NCI-H2171 (cell line): ENCODE measurements at regions not wholly inside any gene's neighbourhood (a gene's known extent, or its start where the extent isn't known, plus 50 kb on each side); places are given as distances from the start of the nearest gene placed in this dataset.

ENCODE experiments used
- DNase-seq: peaks from one replicate; lab custom pipeline; 2025; lab: John Stamatoyannopoulos, UW

DNA sequence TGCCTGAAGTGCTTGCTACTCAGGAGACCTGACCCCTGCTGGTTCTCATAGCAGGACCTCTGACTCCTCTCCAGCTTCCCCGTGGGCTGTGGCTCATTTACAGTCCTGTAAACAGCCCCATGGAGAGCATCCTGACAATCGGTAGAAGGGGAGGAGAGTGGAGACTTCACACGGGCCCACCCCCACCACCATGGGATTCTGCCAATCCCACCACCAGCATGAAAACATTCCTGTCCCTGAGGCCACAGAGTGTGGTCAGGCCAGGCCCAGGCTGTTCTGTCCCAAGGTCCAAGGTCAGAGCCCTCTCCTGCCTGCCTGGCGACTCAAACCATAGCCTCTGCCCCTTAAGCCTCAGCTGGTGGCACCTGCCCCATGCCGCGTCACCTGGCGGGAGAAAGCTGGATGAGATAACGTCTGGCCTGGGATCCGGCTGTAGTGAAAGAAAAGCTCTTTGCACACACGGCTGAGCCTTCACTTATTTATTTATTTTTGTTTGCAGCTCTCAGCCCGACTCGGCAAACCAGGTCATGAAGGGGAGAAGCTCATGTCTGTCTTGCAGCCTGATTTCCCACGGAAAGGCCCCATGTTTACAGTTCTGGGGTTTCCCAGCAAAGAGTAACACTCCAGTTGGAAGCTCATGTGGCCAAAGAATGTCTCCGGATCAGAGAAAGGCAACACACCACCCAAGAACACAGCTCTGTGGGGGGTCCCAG, 293.6 kb upstream of the ZMIZ1 start:
- DNase-seq = no peak

DNA sequence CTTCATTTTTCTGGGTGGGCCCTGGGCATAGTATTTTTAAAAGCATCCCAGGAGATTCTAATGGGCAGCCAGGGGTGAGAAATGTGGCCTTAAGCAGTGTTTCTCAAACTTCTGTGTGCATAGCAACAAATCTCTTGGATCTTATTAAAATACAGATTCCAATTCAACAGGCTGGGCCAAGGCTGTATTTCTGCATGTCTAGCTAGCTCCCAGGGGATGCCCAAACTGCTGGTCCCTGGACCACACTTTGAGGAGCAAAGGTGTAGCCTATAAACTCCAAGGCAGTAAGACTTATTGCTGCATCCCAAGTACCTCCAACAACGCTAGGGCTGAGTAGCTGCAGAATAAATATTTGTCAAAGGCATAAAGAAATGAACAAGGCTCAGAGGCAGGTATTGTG, 292.9 kb upstream of the ZMIZ1 start:
- no peak for DNase-seq

DNA sequence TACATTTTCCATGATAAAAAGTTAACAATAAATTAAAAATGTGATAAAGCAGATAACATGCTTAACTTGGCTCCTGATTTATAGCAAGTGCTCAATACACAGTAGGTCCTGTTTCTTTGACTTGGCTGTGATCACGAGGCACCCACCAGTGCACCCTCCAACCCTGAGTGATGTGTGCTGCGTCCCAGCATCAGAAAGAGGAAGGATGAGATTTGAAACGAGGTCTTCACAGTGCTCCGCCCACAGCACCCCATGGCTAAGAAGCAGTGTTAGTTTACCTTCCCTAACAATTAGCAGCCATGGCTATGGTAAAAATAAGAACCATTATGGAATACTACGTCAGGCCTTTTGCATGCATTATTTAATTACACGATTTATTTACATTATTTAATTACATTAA, 292.0 kb upstream of the ZMIZ1 start:
- DNase-seq = no peak

DNA sequence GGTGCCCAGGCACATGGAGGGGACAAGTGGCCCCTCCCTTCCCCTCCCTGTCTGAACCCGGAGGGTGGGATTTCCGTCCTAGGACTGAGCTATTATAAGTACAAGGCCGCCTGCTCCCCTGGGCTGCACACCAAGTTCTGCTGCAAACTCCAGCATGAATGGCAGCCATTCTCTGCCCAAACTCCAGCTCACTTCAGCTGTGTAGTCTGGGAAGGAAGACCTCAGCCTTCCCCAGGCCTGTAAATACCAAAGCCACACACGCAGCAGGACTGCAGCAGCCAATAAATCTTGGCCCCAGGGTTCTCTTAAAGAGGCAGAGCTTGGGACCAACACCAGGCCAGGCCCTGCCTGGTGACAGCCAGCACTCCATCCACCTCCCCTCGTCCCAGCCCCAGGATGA, 291.3 kb upstream of the ZMIZ1 start:
- no peak for DNase-seq

DNA sequence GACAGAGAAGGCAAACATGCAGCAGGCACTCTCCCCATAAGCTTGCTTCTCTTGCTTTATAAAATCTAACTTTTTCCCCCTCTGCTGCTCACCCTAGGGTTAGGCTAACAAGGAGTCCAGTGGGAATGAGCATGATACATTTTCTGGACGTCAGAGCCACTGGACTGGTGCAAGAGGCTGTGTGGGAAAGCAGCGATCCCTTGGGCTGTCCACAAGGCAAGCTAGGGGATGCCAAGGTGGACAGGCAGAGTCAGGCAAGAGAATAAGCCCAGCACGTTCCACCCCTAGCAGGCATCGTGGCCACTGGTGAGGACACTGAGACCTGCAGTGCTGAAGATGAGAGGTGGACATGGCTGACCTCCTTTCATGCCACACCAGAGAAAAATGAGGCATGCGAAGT, 290.9 kb upstream of the ZMIZ1 start:
- DNase-seq = no peak

DNA sequence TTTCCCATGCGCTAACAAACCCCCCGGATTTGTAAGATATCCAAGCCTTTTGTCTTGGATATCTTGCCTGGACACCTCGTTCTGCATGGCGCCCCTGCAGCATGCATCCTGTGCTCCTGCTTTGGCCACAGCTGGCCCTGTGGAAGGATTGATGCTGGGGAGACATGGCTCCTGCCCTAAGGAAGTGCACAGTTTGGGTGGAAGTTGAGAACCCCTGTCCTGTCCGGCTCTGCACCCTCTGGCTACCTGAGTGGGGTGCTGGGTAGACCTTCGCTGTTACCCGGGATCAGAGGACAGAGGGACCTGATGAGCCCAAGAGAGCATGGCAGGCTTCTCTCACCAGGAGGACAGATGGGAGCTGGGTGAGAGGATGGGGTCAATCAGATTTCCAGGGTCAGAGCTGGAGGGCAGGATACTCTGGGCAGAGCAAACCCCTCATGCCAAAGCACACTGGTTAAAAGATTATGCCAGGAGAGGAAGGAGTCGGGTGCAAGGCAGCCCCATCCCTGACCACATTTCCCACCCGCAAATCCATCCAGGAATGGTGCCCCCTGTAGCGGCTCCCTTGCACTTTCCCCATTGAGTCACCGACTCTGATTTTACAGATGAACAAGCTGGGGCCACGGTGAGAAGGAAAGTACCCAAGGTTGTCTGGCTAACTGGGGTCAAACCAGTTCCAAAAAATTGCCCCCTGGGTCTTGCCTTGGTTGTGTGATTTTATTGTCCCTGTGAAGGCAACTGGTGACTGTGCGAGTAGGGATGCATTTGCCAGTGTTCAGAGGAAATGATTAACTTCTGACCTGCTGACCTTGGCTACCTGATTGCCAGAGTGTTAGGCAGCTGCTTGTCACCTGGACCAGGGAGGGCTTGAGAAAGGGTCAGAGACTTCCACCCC, 290.1 kb upstream of the ZMIZ1 start:
- no peak for DNase-seq

DNA sequence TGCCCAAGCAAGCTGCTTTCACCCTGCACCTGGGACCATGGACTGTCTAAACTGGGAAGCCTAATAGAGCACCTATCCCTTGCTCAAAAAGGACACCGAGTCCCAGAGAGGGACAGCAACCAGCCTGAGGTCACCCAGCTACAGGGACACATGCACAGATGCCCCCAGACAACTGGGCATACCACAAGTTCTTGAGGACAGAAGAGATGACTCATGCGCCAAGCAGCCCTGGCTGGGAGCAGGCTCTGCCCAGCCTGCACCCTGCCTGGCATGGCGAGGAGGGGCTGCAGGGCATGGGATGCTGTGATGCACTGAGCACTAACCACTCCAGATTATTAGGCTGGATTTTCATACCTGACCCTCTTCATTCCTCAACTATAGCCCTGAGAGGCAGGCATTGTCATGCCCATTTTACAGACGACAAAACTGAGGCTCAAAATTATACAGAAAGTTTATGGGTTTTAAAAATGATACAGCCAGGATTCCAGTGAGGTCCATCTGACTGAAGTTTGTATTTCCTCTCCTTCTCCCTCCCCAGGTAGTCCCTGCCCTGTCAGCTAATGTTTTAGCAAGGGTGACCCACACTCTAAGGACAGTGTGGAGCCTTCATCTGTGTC, 289.3 kb upstream of the ZMIZ1 start:
- no peak for DNase-seq

DNA sequence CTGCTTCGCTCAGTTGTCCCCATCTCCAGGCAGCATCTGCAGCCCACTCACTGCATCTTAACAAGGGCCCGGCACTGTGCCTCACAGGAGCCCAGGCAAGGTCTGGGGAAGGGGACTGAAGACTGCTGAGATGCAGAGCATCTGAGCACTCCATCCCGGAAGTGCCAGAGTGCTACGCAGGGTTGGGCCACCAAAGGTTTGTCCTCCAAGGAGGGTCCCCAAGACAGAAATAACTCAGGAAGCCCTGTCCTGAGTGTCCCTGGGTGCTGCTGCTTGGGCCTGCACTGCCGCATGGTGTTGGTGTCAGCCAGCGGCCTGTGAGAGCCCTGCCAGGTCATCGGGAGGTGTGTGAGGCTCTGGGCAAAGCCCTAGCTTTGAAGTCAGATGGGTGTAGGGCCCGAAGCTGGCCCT, 288.2 kb upstream of the ZMIZ1 start:
- no peak for DNase-seq

DNA sequence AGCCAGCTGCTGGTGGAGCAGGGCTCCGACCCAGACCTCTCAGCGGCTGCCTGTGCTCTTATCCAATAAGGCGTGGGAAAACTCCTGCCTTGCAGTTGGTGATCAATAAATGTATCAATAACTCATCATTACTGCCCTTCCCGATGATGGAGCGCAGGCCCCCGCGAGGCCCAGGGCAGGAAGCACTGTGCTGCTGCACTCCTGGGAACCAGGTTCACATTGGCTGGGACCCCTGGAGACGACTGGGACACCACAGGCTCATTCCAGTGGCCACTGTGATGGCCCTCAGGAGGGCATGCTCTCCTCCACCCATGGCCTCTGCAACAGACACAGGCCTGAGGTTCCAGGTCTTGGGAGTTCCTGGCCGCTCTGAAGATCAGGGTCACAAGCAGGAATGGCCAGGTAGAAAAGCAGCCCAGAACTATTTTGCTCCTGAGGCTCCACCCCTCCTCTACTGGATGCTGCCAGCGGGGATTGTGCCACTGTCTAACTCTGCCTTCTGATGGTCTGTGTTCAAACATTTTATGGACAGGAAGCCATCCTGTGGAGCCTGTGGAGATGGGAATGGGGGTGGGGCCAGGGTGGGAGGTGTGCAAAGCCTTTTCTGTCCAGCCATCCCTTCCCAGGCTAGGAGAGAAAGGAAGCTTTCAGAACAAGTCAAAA, 287.4 kb upstream of the ZMIZ1 start:
- no peak for DNase-seq

DNA sequence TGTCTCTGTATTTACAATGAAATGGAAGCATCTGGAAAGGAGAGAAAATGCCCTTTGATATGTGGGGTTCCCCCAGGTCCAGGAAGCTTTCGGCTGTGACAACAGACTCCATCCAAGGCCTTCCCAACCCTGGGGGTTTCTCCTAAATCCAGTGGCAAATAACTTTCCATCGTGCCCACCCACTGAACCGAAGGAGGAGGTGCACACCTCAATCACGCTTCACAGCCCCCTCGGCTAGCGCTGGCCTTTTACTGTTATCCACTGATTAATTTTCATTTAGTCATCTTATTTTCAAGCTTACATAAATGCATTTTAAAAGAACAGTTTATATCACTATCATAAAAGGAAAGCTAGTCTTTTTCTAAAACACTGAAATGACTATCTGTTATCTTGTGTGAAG, 286.8 kb upstream of the ZMIZ1 start:
- no peak for DNase-seq

DNA sequence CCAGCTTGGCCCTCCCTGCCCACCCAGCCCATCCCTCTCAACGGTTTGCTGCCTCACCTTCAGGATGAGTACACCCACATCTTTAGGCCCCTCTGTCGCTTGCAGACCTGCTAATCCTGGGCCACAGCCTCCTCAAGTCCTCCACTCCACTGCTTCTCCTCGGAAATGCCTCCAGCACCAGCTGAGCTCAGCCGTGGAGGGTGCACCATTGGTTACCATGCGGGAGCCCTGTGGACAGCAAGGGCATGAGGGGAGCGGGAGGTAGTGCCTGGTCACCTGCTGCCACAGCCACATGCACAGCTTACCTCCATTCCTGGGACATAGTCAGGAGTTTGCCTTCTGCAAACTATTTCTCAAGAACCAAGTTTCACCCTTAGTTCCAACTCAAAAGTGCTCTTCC, 286.3 kb upstream of the ZMIZ1 start:
- DNase-seq = no peak

DNA sequence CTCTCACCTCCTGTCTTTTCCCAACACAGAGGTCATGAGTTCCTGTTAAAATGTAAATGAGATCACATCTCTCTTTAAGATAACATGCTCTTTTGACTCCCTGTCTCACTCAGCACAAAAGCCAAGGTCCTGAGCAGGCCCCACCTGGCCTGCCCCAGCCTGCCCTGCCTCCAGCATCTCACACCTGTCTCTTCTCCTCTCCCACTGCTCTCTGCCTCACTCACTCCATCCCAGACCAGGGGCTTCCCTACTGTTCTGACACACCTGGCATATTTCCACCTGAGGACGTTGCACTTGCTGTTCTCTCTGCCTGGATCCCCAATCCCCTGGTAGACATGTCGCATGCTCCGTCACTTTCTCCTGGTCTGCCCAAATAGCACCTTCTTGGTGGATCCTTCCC, 285.0 kb upstream of the ZMIZ1 start:
- no peak for DNase-seq

DNA sequence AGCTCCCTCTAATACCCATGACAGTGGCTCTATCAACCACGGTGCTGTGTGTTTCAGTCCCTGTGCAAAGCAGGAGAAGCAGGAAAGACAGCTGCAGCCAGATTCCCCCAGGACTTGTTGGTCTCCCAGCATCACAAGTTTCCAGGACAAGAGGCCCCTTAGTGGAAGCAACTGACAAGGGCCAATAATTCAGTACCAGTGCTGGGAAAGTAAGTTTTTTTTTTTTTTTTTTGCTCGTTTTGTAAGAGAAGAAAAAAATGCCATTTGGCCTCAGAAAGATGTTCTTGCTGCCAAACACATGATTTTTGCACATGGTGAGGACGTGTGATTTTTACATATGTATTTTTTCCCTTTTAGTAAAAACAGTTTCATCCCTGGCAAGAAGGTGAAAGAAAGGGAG, 284.2 kb upstream of the ZMIZ1 start:
- DNase-seq = no peak

DNA sequence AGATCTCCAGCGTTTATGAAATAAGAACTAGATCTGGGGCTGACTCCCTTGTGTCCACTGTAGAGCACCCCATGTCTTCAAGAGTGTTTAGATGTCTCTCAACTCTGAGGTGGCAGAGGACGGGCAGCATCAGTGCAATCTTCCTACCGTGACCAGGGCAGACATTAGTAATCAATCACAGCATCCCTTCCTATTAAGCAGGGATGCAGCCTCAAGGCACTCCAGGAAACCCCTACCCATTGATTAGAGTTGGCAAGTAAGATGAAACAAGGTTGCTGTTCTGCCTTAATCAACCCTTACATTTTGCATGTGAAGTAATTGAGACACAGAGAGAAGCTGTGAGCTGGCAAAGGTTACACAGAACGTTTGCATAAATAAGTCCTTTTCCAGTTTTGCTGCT, 283.7 kb upstream of the ZMIZ1 start:
- DNase-seq = no peak

DNA sequence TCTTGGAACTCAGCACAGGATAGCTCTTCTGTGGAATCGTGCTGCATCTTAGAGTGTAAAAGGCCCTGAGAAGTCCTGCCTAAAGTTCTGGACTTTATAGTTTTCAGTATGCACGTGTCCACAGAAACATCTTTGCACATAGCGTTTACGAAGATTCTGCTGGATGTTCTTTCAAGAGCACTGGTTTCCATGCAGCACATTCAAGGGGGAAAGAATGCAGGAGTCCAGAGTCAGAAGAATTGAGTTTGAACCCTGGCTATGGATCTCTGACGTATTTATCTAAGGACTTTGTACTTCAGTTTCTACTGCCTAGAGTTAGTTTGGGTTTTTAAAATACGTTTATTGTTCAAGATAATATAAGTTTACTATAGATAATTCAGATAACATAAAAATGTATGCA, 282.8 kb upstream of the ZMIZ1 start:
- DNase-seq = no peak

DNA sequence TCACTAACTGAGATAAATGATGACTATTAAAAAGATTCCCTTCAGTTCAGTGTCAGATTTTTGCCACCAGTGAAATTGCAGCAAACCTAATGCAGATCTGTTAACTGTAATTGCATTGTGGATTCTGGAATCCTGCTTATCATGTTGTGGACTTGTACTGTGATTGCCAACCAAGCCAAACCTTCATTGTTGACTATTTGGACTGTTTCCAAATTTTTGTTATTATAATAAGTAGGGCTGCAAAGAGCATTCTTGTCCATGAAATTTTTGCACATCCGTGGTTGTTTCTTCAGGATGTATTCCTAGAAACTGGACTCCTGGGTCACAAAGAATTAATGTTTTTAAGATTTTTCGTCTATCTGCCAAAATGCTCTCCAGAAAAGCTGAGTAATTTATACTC, 281.6 kb upstream of the ZMIZ1 start:
- no peak for DNase-seq

DNA sequence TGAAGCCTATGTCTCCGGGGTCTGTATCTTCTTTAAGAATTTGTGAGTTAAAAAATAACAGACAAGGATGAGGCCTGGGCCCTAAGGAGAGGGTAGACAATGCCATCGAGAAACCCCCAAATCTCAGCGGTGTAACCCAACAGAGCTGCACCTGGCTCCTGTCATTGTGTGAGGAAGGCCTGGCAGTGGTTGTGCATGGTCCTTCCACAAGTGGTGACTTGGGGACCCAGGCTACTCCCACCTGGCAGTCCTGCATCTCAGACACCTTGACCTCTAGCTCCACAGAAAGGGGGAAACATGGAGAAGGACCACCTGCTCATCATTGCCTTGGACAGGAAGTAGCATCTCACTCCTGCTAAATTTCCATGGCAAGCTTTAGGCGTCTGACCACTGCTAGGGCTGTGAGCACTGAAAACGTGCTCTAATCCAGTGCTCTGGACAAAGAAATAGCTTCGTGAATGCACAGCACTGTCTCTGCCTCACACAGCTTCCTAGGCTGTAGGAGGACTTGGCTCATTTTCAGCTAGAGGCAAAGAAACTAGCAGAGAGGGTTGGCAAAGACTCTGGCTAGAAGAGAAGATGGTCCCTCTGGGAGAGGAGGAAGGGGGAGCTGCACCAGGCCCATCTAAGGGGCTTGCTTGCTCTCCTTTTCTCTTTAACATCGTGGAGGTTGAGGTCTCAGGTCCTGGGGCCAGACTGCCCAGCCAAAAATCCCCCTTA, 273.9 kb upstream of the ZMIZ1 start:
- no peak for DNase-seq

DNA sequence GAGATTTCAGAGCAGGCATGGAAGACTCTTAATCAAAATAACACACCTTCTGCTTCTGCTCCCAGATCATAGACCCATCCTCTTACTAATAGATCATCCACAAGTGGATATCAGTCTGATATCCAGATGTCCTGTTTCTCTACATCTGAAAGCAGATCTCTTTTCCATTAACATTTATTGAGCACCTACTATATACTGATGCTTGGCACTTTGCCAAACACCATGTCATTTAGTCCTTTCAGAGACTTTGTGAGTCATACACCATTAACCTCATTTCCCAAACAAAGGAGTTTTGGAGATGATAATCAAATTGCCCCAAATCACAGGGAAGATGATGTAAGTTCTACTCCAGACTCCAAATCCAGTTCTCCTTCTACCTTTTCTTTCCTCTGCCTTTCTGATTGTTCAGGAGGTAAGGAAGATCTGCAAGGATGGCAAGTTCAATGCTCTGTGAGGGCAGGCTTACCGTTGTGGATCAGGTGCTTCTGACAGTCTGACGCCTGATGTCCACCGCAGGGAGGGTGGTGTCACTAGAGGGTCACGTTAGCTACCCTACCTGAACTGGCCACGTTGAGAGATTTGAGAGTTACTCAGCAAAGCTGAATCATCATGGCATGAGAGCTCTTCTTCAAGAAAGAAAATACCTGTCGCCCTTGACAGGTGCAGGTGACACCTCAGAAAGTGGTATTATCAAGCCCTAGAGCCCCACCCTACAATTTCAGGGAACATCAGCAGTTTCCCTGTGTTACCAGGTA, 269.6 kb upstream of the ZMIZ1 start:
- DNase-seq = no peak

DNA sequence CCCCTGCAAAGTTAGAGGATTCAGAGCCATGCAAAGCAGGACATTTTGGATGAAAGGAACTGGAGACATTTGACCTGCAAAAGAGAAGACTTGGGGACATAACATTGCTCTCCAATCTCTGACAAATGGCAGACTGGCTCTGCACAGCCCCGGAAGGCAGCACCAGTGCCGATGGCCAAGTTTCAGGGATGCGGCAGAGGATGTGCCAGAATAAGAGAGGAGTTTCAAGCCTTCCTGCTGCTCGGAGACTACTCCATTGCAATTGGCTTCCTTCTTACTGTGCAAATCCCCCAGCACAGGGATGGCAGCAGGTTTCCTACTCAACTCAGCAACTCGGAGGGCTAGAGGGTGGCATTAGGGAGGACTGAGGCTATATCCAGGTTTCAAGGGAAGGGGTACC, 268.8 kb upstream of the ZMIZ1 start:
- DNase-seq = no peak

DNA sequence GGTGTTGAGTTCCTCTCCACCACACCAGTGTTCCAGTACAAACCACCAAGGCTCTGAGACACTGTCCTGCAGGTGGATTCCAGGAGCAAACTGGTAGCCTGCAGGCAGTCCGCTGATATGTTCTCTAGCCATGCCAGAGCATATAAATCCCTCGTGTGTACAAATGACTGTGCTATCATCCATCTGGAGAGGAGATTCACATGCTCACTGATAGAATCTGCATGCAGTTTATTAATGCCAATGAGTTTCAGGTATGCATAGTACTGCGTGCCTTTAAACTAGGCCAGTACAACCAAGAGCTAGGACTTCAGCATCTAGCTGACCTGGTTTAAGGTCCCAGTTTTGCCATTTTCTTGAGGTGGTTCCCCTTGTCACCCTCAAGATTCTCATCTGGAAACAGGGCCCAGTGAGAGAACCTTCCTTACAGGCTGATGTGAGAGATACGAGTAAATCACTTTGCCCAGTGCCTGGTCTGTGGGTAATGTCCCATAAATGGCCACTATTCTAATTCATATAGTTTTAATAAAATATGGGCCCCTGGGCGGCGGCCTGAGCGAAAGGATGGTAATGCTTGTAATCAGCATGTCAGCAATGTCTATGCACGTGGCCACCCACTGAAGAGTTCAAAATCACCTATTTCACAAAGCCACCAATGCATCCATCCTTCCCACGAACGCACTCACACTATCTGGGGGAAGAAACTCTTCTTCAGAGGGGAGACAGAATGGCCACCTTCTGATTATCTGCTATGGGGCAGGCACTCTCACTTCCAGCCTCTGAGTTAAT, 268.0 kb upstream of the ZMIZ1 start:
- DNase-seq = no peak
